ENCODE measurements at regions not wholly inside any gene's neighbourhood (a gene's known extent, or its start where the extent isn't known, plus 50 kb on each side); places are given as distances from the start of the nearest gene placed in this dataset.

DNA sequence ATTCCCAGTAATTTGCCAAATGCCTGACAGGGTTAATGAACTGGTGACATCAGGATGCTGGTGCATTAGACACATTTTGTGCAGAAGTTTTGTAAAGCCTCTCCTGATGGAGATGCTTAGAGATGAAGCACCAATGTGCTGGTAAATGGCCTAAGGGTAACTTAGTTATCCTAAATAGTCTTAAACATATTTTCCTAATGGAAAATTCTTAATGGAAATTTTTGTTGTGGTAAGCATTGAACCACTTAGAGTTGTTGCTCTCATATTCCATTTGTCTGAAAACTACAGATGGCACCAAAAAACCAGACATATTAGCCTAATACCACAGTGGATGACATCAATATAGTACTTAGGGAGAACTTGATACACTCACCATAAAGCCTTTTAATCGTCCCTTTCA, 154.5 kb upstream of the ANK2 start:
- DNase-seq (no peak), ATAC-seq (no peak)
- peaks cover 37% of the 10 kb centered on the region for H3K27me3 Mint-ChIP-seq
- H3K27ac Mint-ChIP-seq, result no peak overlapping the region
- no peak overlapping the region for H3K4me3 Mint-ChIP-seq
- CTCF ChIA-PET, result no interaction called here
- no peaks in the 10 kb centered on the region for H3K9me3 Mint-ChIP-seq (ENCODE audit: low read depth)
- H3K36me3 Mint-ChIP-seq, result no peaks in the 10 kb centered on the region
- H3K4me1 Mint-ChIP-seq, result no peaks in the 10 kb centered on the region

DNA sequence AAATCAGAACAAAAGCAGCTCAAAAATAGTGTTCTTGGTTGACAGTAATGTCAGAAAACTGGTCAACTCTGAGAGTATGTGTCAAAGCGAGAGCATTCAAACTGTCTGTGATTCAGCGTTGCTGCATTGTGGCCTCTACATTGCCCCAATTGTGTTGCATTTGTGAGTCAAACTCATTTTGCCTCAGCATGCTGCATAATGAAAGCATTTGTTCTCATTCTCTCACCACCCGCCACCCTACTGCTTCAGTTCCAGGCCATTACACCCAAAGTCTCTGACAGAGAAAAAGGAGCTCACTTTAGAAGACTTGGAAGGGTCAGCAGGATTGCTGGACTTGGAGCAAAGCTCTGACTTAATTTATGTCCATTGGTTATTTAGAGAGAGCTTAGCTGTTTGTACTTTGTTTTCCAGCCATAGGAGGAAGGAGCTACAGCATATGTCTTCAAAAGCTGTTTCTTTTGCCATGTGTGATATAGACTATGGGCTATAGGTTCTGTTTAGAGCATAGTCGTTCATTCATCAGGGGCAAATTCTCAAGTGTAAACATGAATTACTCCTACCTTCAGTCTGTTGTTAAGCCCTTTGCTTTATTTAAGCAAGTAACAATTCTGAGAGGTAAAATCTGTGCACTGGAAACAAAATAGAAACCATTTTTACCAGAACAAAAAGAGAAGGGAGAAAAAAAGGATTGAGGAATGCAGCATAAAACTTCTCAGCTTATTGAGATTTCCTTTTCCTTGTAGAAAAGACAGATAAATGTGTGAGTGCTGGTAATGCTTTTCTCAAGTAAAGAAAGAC, 153.4 kb upstream of the ANK2 start:
- Mint-ChIP-seq H3K36me3 (no peaks in the 10 kb centered on the region), H3K27me3 (peaks cover 43% of the 10 kb centered on the region), H3K27ac (no peak overlapping the region), H3K4me3 (no peak overlapping the region), H3K4me1 (no peaks in the 10 kb centered on the region), H3K9me3 (ENCODE audit: low read depth) (no peaks in the 10 kb centered on the region)
- ATAC-seq (no peak), DNase-seq (no peak)
- CTCF ChIA-PET, result interaction anchor here (0.8 to 1.2 kb wide), 2 partner anchors 42 to 131 kb away, joined by 3 read pairs; no protein-coding TSS in a partner anchor

DNA sequence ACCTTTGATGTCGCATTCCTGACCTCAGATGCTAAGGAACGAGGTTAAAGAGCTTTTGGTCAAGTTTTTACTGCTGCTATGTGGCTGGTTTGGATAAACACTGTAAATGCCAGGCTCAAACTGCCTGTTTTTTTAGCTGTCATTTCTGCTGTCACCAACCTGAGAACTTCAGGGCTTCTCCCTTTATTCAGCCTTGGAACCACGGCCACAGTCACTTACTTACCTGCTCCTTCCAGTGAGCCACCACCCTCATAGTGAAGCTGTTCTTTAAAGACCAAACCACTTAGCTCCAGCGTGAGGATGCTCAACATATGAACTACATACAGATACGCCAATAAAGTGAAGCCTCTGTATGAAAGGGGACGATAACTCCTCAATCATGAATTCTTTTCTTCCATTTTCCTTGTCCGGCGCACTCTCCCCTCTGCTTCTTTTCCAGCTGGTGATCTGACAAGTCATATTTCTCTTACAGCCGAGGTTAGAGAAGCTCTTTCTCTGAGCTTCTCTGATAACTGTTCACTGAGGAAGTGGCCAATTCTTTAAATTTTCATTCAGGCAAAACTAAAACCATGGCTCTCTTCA, 152.8 kb upstream of the ANK2 start:
- Mint-ChIP-seq H3K36me3 (no peaks in the 10 kb centered on the region), H3K27ac (no peak overlapping the region), H3K27me3 (peaks cover 43% of the 10 kb centered on the region), H3K4me3 (no peak overlapping the region), H3K9me3 (ENCODE audit: low read depth) (no peaks in the 10 kb centered on the region), H3K4me1 (no peaks in the 10 kb centered on the region)
- CTCF ChIA-PET, result interaction anchor here (0.8 to 1.2 kb wide), 2 partner anchors 42 to 132 kb away, joined by 3 read pairs; no protein-coding TSS in a partner anchor
- ATAC-seq (no peak), DNase-seq (no peak)

DNA sequence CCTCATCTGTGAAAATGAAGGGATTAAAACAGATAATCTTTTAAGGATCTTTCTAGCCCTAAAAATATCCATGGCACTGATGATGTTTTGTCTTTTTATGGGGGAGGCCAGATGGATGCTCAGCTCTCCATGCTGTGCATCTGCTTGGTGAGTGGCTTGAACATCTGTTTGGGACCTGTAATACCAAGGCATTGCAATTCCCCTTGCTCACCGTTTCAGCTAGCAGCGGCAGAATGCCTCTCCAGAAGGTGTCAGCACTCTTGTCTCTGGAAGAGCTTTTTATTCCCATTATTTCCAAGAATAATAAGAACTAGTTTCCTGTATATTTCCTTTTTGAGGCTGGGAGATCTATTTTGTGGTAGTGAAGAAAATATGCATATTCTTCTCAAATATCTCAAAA, 151.9 kb upstream of the ANK2 start:
- DNase-seq (no peak), ATAC-seq (no peak)
- Mint-ChIP-seq H3K27me3 (peaks cover 43% of the 10 kb centered on the region), H3K4me1 (no peaks in the 10 kb centered on the region), H3K9me3 (ENCODE audit: low read depth) (no peaks in the 10 kb centered on the region), H3K27ac (no peak overlapping the region), H3K36me3 (no peaks in the 10 kb centered on the region), H3K4me3 (no peak overlapping the region)
- CTCF ChIA-PET, result no interaction called here

DNA sequence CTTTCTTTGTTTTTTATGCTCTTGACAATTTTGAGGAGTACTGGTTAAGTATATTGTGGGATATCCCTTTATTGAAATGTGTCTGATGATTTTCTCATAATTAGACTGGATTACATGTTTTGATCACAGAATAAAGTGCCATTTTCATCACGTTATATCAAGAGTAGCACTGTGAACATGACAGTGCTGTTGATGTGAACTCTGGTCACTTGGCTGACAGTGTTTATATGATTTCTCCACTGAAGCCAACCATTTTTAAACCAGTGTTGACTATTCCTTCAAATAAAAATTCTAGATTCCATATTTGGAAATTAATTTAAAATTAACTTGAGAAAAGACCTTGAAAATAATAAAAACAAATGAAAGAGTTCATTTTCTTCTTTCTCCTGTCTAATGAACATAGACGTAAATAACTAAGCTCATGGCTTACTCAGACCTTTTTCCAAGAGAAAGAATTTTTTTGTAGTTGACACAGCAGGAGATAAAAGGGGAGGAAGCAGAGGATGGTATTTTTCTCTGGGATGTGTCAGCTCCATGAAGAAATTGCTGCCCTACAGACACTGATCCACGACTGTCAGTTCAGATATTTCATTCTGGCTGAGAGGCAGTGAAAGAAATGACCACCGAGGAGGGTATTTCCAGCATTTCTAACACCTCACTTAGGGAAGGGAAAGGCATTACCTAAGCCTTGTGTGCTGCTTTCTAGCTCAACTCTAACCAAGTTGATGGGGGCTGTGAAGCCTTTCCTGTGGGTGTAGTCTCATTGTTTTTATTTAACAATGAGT, 150.9 kb upstream of the ANK2 start:
- Mint-ChIP-seq H3K4me1 (no peaks in the 10 kb centered on the region), H3K9me3 (ENCODE audit: low read depth) (no peaks in the 10 kb centered on the region)
- ATAC-seq, result no peak

DNA sequence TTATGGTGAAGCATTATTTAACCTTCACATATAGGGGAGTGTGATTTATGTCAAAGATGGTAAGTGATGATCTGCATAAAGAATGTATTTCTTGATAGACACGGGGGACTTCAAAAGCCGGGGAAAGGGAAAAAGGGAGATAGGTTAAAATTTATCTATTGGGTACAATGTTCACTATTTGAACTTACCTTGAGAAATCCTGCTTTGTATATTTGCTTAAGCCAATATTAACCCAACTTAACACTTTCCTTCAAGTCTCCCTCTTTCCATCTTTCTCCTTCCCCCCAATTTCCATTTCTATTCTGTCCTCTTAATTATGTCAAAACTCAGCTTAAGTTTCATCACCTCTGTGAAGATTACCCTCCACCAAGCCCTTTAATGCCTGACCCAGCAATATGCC, 149.0 kb upstream of the ANK2 start:
- ATAC-seq (no peak), DNase-seq (no peak)
- peaks cover 32% of the 10 kb centered on the region for H3K27me3 Mint-ChIP-seq
- H3K27ac Mint-ChIP-seq, result no peak overlapping the region
- no peak overlapping the region for H3K4me3 Mint-ChIP-seq
- no peaks in the 10 kb centered on the region for H3K36me3 Mint-ChIP-seq
- H3K4me1 Mint-ChIP-seq, result no peaks in the 10 kb centered on the region
- no peaks in the 10 kb centered on the region for H3K9me3 Mint-ChIP-seq (ENCODE audit: low read depth)
- CTCF ChIA-PET, result no interaction called here

More for the DNA sequence above, 150.9 kb upstream of the ANK2 start:
- Mint-ChIP-seq H3K4me3 (no peak overlapping the region), H3K27ac (no peak overlapping the region), H3K36me3 (no peaks in the 10 kb centered on the region), H3K27me3 (peaks cover 41% of the 10 kb centered on the region)
- DNase-seq, result no peak
- CTCF ChIA-PET, result no interaction called here

DNA sequence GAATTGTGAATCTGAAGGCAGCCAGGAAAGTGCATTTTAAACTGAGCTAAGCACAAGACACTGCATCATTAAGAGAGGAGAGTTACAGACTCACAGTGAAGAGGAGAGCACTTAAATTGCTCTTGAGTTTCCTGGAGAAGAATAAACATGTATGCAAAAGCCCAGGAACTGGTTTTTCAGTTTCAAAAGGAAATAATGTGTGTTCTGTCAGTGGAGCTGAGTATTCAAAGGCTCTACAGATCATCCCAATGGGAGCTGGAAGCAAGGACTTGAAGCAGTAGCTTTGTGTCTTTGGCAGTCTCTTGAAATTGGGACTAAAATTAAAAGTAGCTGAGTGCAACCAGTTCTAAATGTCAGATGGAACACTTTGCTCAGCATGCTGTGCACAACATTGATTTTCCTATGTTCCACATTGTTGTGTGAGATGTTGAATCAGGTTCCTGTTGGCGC, 147.5 kb upstream of the ANK2 start:
- DNase-seq (no peak), ATAC-seq (no peak)
- H3K27ac Mint-ChIP-seq, result no peak overlapping the region
- H3K4me3 Mint-ChIP-seq, result no peak overlapping the region
- no peaks in the 10 kb centered on the region for H3K4me1 Mint-ChIP-seq
- H3K36me3 Mint-ChIP-seq, result no peaks in the 10 kb centered on the region
- H3K27me3 Mint-ChIP-seq, result peaks cover 24% of the 10 kb centered on the region
- no peaks in the 10 kb centered on the region for H3K9me3 Mint-ChIP-seq (ENCODE audit: low read depth)
- CTCF ChIA-PET, result no interaction called here

DNA sequence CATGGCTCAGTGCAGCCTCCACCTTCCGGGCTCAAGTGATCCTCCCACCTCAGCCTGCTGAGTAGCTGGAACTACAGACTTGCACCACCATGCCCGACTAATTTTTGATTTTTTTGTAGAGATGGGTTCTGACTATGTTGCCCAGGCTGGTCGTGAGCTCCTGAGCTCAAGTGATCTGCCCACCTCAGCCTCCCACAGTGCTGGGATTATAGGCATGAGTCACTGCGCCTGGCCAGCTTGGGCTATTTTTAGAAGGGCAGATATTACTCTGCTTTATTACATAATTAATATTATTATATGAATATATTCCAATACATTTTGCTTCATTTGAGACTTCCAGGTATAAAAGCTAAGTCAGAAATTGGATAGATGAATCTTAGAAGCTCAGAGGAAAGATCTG, 143.7 kb upstream of the ANK2 start:
- Mint-ChIP-seq H3K27me3 (peaks cover 23% of the 10 kb centered on the region), H3K4me3 (no peak overlapping the region), H3K27ac (no peak overlapping the region), H3K9me3 (ENCODE audit: low read depth) (no peaks in the 10 kb centered on the region), H3K4me1 (peaks cover 2% of the 10 kb centered on the region), H3K36me3 (no peaks in the 10 kb centered on the region)
- ATAC-seq, result no peak
- no peak for DNase-seq
- CTCF ChIA-PET, result no interaction called here

DNA sequence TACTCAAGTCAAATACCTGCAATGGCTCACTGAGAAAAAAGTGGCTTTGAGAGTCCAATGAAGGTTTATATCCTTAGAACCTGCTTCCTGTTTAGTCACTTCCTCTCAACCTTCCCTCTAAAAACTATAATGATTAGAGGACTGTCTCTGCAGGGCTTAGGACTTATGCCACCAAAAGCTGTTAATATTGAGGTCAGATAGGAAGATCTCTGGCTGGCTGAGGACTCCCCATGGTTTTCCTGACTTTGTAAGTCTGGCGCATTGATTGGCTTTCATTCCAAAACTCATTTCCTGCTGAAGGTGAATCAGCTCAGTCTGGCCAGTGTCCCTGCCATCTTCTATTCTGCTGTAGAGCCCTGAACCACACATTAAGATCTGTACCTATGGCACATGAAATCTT, 140.9 kb upstream of the ANK2 start:
- H3K27ac Mint-ChIP-seq, result no peak overlapping the region
- peaks cover 23% of the 10 kb centered on the region for H3K27me3 Mint-ChIP-seq
- CTCF ChIA-PET, result no interaction called here
- H3K4me3 Mint-ChIP-seq, result no peak overlapping the region
- H3K9me3 Mint-ChIP-seq (ENCODE audit: low read depth), result no peaks in the 10 kb centered on the region
- DNase-seq (no peak), ATAC-seq (no peak)
- peaks cover 2% of the 10 kb centered on the region for H3K4me1 Mint-ChIP-seq
- H3K36me3 Mint-ChIP-seq, result no peaks in the 10 kb centered on the region

DNA sequence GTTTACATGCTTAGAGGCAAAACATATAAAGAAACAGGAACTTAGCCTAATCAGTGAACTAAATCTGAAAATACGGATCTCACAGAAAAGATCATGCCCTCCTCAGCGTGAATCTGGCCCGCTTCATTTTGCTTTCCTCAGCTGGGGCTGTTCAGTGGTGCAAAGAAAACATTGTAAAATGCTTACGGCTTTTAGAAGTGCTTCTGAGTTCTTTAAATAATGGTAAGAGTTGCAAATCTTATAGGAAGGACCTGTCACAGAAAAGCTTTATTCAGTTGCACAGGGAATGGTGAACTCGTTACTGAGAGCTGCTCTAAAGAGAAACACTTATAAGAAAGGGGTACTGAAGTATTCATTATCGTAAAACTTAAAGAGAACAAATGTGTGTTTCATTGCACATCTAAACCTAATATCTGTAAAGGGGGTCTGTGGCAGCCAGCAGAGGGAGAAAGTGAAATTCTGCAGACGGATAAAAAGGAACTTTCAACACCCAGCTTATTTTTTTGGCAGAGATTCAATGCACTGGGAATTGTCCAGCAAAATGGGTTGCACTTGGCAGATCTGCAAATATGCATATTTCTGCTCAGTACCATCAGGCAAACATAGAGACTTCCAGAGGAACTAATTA, 139.2 kb upstream of the ANK2 start:
- peaks cover 23% of the 10 kb centered on the region for H3K27me3 Mint-ChIP-seq
- CTCF ChIA-PET, result no interaction called here
- no peak overlapping the region for H3K4me3 Mint-ChIP-seq
- no peaks in the 10 kb centered on the region for H3K9me3 Mint-ChIP-seq (ENCODE audit: low read depth)
- DNase-seq (no peak), ATAC-seq (no peak)
- no peak overlapping the region for H3K27ac Mint-ChIP-seq
- H3K36me3 Mint-ChIP-seq, result no peaks in the 10 kb centered on the region
- peaks cover 2% of the 10 kb centered on the region for H3K4me1 Mint-ChIP-seq

DNA sequence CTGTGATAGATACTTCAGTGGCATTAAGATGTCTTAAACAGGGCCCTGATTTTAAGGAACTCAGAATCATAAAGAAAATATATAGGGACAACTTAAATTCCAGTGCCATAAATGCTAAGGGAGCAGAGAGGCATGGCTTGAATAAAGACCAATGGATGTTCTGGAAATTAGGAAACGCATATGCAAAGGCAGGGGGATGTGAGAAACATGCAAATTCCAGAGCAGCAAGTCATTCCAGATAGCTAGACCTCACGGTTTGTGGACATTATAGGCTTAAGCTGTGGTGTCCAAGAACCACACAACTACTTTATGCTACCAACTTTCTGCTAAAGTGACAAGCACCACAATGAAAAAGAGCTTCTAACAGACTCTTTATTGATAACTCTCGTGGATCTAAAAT, 132.6 kb upstream of the ANK2 start:
- no peaks in the 10 kb centered on the region for H3K4me1 Mint-ChIP-seq
- CTCF ChIA-PET, result no interaction called here
- DNase-seq, result no peak

DNA sequence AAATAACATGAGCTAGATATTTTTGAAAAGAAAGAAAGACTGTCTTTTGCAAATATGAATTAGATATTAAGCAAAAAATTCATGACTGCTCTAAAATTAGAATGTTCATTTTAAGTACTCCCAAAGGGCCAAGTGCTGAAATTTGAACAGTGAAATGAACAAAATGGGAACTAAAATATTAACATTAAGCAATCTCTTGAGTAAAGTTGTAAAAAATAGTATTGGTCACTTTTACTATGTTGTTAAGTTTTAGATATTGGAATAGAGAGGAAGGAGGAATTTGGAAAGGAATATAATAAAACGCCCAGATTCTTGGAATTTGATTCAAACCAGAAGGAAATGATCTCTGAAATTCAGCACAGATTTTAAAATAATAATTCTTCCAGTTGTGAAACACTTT, 125.9 kb upstream of the ANK2 start:
- Mint-ChIP-seq H3K9me3 (ENCODE audit: low read depth) (no peaks in the 10 kb centered on the region), H3K36me3 (no peaks in the 10 kb centered on the region), H3K27ac (no peak overlapping the region), H3K4me1 (no peaks in the 10 kb centered on the region), H3K27me3 (peaks cover 15% of the 10 kb centered on the region), H3K4me3 (no peak overlapping the region)
- DNase-seq, result no peak
- CTCF ChIA-PET, result no interaction called here
- no peak for ATAC-seq

More for the DNA sequence above, 132.6 kb upstream of the ANK2 start:
- Mint-ChIP-seq H3K9me3 (ENCODE audit: low read depth) (no peaks in the 10 kb centered on the region), H3K27ac (no peak overlapping the region), H3K4me3 (no peak overlapping the region), H3K27me3 (no peaks in the 10 kb centered on the region), H3K36me3 (no peaks in the 10 kb centered on the region)
- ATAC-seq, result no peak

DNA sequence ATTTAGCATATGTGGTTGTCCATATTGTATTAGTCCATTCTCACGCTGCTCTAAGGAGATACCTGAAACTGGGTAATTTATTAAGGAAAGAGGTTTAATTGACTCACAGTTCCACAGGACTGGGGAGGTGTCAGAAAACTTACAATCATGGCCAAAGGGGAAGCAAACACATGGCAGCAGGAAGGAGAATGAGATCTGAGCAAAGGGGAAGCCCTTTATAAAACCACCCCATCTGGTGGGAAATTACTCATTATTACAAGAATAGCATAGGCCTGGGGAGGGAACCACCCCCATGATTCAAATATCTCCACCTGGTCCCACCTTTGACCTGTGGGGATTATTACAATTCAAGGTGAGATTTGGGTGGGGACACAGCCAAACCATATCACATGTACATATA, 122.6 kb upstream of the ANK2 start:
- H3K4me3 Mint-ChIP-seq, result no peak overlapping the region
- CTCF ChIA-PET, result interaction anchor here (1.2 kb wide), 1 partner anchor 12 kb away, joined by 5 read pairs; no protein-coding TSS in a partner anchor
- peaks cover 17% of the 10 kb centered on the region for H3K27me3 Mint-ChIP-seq

More for the DNA sequence above, 122.6 kb upstream of the ANK2 start:
- DNase-seq (no peak), ATAC-seq (no peak)
- Mint-ChIP-seq H3K27ac (no peak overlapping the region), H3K4me1 (no peaks in the 10 kb centered on the region), H3K9me3 (ENCODE audit: low read depth) (no peaks in the 10 kb centered on the region), H3K36me3 (no peaks in the 10 kb centered on the region)
